PC-3 (cell line): ENCODE measurements at regions not wholly inside any gene's neighbourhood (a gene's known extent, or its start where the extent isn't known, plus 50 kb on each side); places are given as distances from the start of the nearest gene placed in this dataset.

Source experiments
- ATAC-seq: fragments of 200-7000 bp; cut with Tn5 transposase; 2 replicates; pipeline ENCODE4 v1.9.1; 2020; ENCODE audit warnings: mild to moderate bottlenecking, moderate library complexity
- BruUV-seq: library from RNA; stranded (reverse); fragments of 400-500 nt; replicated peaks from 2 replicates; lab custom pipeline; 2021; lab: Mats Ljungman, UMichigan
- CTCF ChIA-PET: fragments of 300-600 bp; sonication (Branson Sonifier 250); formaldehyde crosslinking; loops from one replicate; lab custom pipeline; 2022; ENCODE audit warnings: antibody characterized with exemption; lab: Charles Lee
- POLR2A ChIA-PET: fragments of 300-600 bp; sonication (Branson Sonifier 250); formaldehyde crosslinking; loops from one replicate; lab custom pipeline; 2022; ENCODE audit warnings: antibody characterized with exemption; ENCODE audit not compliant: unreplicated experiment; lab: Charles Lee
- DNase-seq: peaks from one replicate; pipeline ENCODE4 v3.0.0-alpha.2; 2015
- H2AFZ ChIP-seq: fragments of 300-600 bp; sonication (generic); 2 replicates; pipeline ENCODE4 v1.6.0; 2016; ENCODE audit warnings: antibody characterized with exemption, low read length
- H3F3A ChIP-seq: fragments of 300-600 bp; sonication (generic); one replicate; pipeline ENCODE4 v1.6.0; 2017; ENCODE audit warnings: antibody characterized with exemption, low read length, control low read depth, mild to moderate bottlenecking; ENCODE audit not compliant: unreplicated experiment
- H3K27ac ChIP-seq: fragments of 300-600 bp; sonication (generic); 2 replicates; pipeline ENCODE4 v1.5.1; 2016; ENCODE audit warnings: mild to moderate bottlenecking, low read length
- H3K27me3 ChIP-seq: fragments of 300-600 bp; sonication (generic); 2 replicates; pipeline ENCODE4 v1.6.1; 2016; ENCODE audit warnings: low read length, mixed read lengths
- H3K36me3 ChIP-seq: fragments of 300-600 bp; sonication (generic); 2 replicates; pipeline ENCODE4 v1.6.1; 2016; ENCODE audit warnings: low read depth, mixed run types, low read length, mixed read lengths
- H3K4me1 ChIP-seq: fragments of 300-600 bp; sonication (generic); 2 replicates; pipeline ENCODE4 v1.5.1; 2016; ENCODE audit warnings: low read length; ENCODE audit not compliant: insufficient read depth
- H3K4me2 ChIP-seq: fragments of 300-600 bp; sonication (generic); 2 replicates; pipeline ENCODE4 v1.6.0; 2016; ENCODE audit warnings: low read length
- H3K4me3 ChIP-seq: fragments of 300-600 bp; sonication (generic); 2 replicates; pipeline ENCODE4 v1.5.1; 2016; ENCODE audit warnings: mild to moderate bottlenecking, low read length, mixed read lengths
- H3K79me2 ChIP-seq: fragments of 300-600 bp; sonication (generic); 2 replicates; pipeline ENCODE4 v1.6.1; 2017; ENCODE audit warnings: low read length, mixed read lengths
- H3K9ac ChIP-seq: fragments of 300-600 bp; sonication (generic); 2 replicates; pipeline ENCODE4 v1.6.0; 2016; ENCODE audit warnings: mild to moderate bottlenecking, low read length
- H3K9me2 ChIP-seq: fragments of 300-600 bp; sonication (generic); replicated peaks from 2 replicates; pipeline ENCODE4 v1.6.1; 2016; ENCODE audit warnings: mixed run types, low read length, mixed read lengths
- H3K9me3 ChIP-seq: fragments of 300-600 bp; sonication (generic); 2 replicates; pipeline ENCODE4 v1.6.1; 2016; ENCODE audit warnings: low read length, mixed read lengths
- H4K20me1 ChIP-seq: fragments of 300-600 bp; sonication (generic); 2 replicates; pipeline ENCODE4 v1.6.1; 2016; ENCODE audit warnings: low read length, mixed read lengths
- EZH2 ChIP-seq: fragments of 300-600 bp; sonication (generic); IDR thresholded peaks from one replicate; pipeline ENCODE4 v1.6.1; 2017; ENCODE audit warnings: antibody characterized with exemption, mild to moderate bottlenecking, low read length; ENCODE audit not compliant: unreplicated experiment
- EZH2phosphoT487 ChIP-seq: fragments of 300-600 bp; sonication (generic); IDR thresholded peaks from 2 replicates; pipeline ENCODE4 v1.6.1; 2018; ENCODE audit warnings: mild to moderate bottlenecking, antibody characterized with exemption, low read length, borderline replicate concordance
- intact Hi-C: fragments of 100-400 bp; cut with micrococcal nuclease; formaldehyde crosslinking; loops from 2 replicates; pipeline ENCODE4 v1.9.0; 2023
- TF ChIP-seq, protein P1 (sequence below): fragments of 300-600 bp; sonication (generic); conservative IDR thresholded peaks from 2 replicates; pipeline ENCODE4 v1.5.1; 2017; ENCODE audit warnings: antibody characterized with exemption, low read depth, mild to moderate bottlenecking, low read length

- Histone ChIP-seq H3K79me2 (no peaks in the 10 kb centered on the region), H3F3A (no peaks in the 10 kb centered on the region), H3K9me2 (no peaks in the 10 kb centered on the region), H4K20me1 (no peaks in the 10 kb centered on the region), H3K4me3 (no peak overlapping the region), H3K9ac (no peak overlapping the region), H3K9me3 (no peaks in the 10 kb centered on the region), H2AFZ (no peak overlapping the region), H3K4me1 (no peaks in the 10 kb centered on the region), H3K27ac (no peak overlapping the region), H3K36me3 (no peaks in the 10 kb centered on the region), H3K27me3 (peaks cover 59% of the 10 kb centered on the region), H3K4me2 (no peak overlapping the region)
- TF ChIP-seq EZH2phosphoT487 (no peak), EZH2 (no peak)
- TF ChIP-seq, protein P1, sequence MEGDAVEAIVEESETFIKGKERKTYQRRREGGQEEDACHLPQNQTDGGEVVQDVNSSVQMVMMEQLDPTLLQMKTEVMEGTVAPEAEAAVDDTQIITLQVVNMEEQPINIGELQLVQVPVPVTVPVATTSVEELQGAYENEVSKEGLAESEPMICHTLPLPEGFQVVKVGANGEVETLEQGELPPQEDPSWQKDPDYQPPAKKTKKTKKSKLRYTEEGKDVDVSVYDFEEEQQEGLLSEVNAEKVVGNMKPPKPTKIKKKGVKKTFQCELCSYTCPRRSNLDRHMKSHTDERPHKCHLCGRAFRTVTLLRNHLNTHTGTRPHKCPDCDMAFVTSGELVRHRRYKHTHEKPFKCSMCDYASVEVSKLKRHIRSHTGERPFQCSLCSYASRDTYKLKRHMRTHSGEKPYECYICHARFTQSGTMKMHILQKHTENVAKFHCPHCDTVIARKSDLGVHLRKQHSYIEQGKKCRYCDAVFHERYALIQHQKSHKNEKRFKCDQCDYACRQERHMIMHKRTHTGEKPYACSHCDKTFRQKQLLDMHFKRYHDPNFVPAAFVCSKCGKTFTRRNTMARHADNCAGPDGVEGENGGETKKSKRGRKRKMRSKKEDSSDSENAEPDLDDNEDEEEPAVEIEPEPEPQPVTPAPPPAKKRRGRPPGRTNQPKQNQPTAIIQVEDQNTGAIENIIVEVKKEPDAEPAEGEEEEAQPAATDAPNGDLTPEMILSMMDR = no peak
- no TSS peak for BruUV-seq
- ChIA-PET POLR2A (no interaction called here), CTCF (no interaction called here)
- ATAC-seq = no peak
- intact Hi-C loops = no loop called here
- no peak for DNase-seq
These were observed 1106.0 kb downstream of the BCL11B start for GRCh38 chr14:98165976-98166375.

GRCh38 chr14:98167275-98167674 lies 1104.7 kb downstream of the BCL11B start:
- Histone ChIP-seq H3F3A (no peaks in the 10 kb centered on the region), H4K20me1 (no peaks in the 10 kb centered on the region), H3K27ac (no peak overlapping the region), H3K9me3 (no peaks in the 10 kb centered on the region), H3K4me2 (no peak overlapping the region), H3K9me2 (no peaks in the 10 kb centered on the region), H3K79me2 (no peaks in the 10 kb centered on the region), H2AFZ (no peak overlapping the region), H3K36me3 (no peaks in the 10 kb centered on the region), H3K27me3 (peaks cover 46% of the 10 kb centered on the region), H3K9ac (no peak overlapping the region), H3K4me3 (no peak overlapping the region), H3K4me1 (no peaks in the 10 kb centered on the region)
- BruUV-seq = no TSS peak
- intact Hi-C loops = no loop called here
- TF ChIP-seq EZH2 = no peak
- TF ChIP-seq, protein P1 = no peak
- TF ChIP-seq EZH2phosphoT487 = no peak
- ATAC-seq = no peak
- DNase-seq = no peak
- ChIA-PET POLR2A (no interaction called here), CTCF (no interaction called here)

DNA sequence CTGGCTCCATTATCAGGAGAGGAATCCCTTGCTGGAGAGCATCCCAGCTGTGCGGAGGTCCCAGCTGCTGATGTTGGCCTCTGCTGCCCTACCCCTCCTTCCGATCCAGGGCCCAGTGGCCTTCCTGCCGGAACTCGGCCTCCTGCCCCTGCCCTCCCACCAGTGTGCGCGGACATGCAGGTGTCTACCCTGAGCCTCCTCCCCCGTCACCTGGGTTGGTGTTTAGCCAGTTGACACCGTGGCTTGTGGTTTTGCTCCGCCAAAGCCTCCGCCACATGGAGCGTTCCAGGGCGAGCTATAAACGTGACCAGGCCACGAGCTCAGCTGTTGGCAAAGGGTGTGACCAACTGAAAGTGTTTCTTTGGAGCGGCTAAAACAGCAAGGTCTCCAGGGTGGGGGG lies 1104.3 kb downstream of the BCL11B start:
- H3K9me2 ChIP-seq = no peaks in the 10 kb centered on the region
- H3K4me1 ChIP-seq = no peaks in the 10 kb centered on the region
- H2AFZ ChIP-seq = no peak overlapping the region
- no peak overlapping the region for H3K27ac ChIP-seq
- no peaks in the 10 kb centered on the region for H3K79me2 ChIP-seq
- peaks cover 41% of the 10 kb centered on the region for H3K27me3 ChIP-seq
- TF ChIP-seq, protein P1 = no peak
- TF ChIP-seq EZH2 (no peak), EZH2phosphoT487 (no peak)
- no peaks in the 10 kb centered on the region for H3K9me3 ChIP-seq
- H4K20me1 ChIP-seq = no peaks in the 10 kb centered on the region
- no peaks in the 10 kb centered on the region for H3F3A ChIP-seq
- POLR2A ChIA-PET = no interaction called here
- H3K4me2 ChIP-seq = no peak overlapping the region
- no peak for DNase-seq
- no peak for ATAC-seq
- no peak overlapping the region for H3K9ac ChIP-seq
- BruUV-seq = no TSS peak
- intact Hi-C loops = no loop called here
- H3K36me3 ChIP-seq = no peaks in the 10 kb centered on the region
- H3K4me3 ChIP-seq = no peak overlapping the region
- CTCF ChIA-PET = no interaction called here
